ENCODE measurements at regions not wholly inside any gene's neighbourhood (a gene's known extent, or its start where the extent isn't known, plus 50 kb on each side); places are given as distances from the start of the nearest gene placed in this dataset.

DNA sequence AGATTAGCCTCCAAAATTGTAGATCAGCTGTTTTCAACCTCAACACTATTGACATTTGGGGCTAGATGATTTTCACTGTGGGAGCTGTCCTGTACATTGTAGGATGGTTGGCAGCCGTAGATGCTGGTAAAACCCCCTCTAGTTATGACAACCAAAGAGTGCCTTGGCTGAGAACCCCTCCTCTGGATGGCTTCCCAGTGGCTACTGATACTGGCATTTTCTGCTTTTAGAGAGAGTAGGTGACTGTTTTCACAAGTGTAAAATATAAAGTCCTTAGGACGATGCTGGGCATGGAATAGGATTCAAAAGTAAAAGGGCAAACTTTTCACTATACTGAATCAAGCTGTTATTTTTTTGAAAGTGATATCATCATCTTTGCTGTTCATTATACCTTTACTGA, 1048.8 kb upstream of the EEF2KMT start:
- no peak for TF ChIP-seq CTCF (IDR thresholded peaks at IDR 0.05; ENCODE audit: low read depth, low read length)

DNA sequence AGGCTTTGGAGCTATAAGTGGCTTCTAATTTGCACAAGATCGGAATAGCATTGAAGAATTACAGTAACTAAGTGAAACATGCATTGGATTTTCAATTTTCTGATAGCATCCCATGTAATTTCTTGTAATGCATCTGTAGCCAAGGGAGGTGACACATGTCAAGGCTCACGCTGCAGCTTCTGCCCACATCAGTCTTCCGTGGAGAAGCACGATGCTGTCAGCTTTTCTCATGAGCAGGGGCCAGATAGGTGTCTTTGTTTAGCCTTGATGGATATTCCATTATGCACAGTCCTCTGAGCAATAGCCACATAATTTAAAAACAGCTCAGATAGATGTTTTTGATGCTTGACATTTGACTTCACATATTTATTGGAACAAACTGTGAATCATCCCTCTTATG, 1046.9 kb upstream of the EEF2KMT start:
- no peak for TF ChIP-seq CTCF (IDR thresholded peaks at IDR 0.05; ENCODE audit: low read depth, low read length)
- H3K4me3 ChIP-seq (ENCODE audit: low read depth, low read length): no peak overlapping the region

More for the DNA sequence above, 1048.8 kb upstream of the EEF2KMT start:
- no peak overlapping the region for H3K4me3 ChIP-seq (ENCODE audit: low read depth, low read length)

GRCh38 chr16:6143020-6143419, 1045.4 kb upstream of the EEF2KMT start:
- no peak for TF ChIP-seq CTCF (IDR thresholded peaks at IDR 0.05; ENCODE audit: low read depth, low read length)

DNA sequence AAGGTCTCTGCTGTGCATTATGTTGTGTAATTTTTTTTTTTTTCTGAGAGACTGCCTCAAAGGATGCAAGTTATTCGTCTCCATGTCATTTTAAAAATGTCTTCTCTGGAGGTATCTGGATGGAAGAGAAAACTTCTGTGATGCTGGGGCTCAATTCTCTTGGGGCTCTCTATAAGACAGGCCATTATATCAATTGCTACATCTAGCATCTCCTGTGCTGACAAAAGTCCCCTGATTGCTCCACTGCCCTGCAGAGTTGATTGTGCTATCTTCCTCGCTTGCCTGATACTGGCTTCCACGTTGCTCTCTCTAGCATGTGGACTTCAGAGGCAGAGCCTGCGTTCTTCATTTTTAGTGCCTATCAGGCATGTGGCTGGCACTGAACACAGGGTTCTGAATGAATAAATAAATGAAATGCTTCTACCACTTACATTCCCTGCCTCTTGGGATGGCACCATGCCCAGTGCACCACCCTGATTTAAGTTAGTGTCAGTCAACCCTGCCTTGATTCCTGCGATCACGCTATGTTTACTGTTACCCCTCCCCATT, 1035.5 kb upstream of the EEF2KMT start:
- H3K4me3 ChIP-seq (ENCODE audit: low read depth, low read length): no peak overlapping the region
- no peak for TF ChIP-seq CTCF (IDR thresholded peaks at IDR 0.05; ENCODE audit: low read depth, low read length)

More at GRCh38 chr16:6143020-6143419, 1045.4 kb upstream of the EEF2KMT start:
- H3K4me3 ChIP-seq (ENCODE audit: low read depth, low read length): no peak overlapping the region

GRCh38 chr16:6132121-6132520, 1034.5 kb upstream of the EEF2KMT start:
- no peak for TF ChIP-seq CTCF (IDR thresholded peaks at IDR 0.05; ENCODE audit: low read depth, low read length)
- H3K4me3 ChIP-seq (ENCODE audit: low read depth, low read length): no peak overlapping the region

DNA sequence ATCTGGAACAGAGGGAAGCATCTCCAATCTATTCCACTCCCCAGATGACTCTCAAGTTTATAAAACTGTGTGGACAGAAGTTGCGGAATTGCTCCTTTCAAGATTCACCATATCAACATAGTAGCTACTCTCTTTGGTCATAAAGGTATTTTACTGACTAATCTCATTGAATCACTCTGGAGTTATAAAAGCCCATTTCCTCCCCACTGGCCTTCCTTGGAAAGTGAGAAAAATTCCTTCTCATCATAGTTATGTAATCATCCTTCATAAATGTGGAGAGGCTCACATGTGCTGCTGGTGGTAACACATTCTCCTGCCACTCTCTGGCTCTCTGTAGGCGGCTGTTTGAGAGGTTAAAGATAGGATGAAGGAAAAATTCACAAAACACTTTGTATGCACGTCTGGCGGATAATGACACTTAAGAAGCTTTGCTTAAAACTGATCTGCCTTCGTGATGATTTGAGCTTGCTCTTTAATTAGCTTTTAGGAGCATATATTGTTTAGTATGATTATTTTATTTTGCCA, 1034.0 kb upstream of the EEF2KMT start:
- TF ChIP-seq CTCF (IDR thresholded peaks at IDR 0.05; ENCODE audit: low read depth, low read length): no peak

GRCh38 chr16:6125483-6126259, 1028.1 kb upstream of the EEF2KMT start:
- TF ChIP-seq CTCF (IDR thresholded peaks at IDR 0.05; ENCODE audit: low read depth, low read length): no peak
- no peak overlapping the region for H3K4me3 ChIP-seq (ENCODE audit: low read depth, low read length)

More for the DNA sequence above, 1034.0 kb upstream of the EEF2KMT start:
- H3K4me3 ChIP-seq (ENCODE audit: low read depth, low read length): no peak overlapping the region

All from WI38 (cell line).